GM12872 (cell line): ENCODE measurements at regions not wholly inside any gene's neighbourhood (a gene's known extent, or its start where the extent isn't known, plus 50 kb on each side); places are given as distances from the start of the nearest gene placed in this dataset.

ENCODE experiments used
- TF ChIP-seq, protein P1 (sequence below): IDR thresholded peaks from 3 replicates; pipeline ENCODE4 v1.5.1; 2011; ENCODE audit warnings: low read depth, mild to moderate bottlenecking, low read length, moderate library complexity; ENCODE audit not compliant: insufficient read depth

DNA sequence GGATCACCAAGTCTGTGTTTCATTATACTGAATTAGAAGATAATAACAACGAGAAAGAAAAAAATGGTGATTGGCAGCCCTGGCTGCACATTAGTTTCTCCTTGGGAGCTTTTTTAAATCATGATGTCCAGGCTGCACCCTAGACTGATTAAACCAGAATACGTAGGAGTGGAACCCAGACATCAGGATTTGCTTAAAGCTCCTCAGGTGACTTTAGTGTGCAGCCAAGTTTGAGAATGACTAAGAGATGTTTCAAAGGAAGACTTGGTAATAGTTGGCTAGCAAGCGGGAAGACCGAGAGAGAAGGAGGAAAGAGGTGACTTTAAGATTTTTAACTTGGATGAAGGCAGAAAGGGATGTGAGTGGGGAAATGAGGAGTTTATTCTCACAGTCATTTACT is 71.4 kb upstream of the SERP2 start:
- TF ChIP-seq, protein P1, sequence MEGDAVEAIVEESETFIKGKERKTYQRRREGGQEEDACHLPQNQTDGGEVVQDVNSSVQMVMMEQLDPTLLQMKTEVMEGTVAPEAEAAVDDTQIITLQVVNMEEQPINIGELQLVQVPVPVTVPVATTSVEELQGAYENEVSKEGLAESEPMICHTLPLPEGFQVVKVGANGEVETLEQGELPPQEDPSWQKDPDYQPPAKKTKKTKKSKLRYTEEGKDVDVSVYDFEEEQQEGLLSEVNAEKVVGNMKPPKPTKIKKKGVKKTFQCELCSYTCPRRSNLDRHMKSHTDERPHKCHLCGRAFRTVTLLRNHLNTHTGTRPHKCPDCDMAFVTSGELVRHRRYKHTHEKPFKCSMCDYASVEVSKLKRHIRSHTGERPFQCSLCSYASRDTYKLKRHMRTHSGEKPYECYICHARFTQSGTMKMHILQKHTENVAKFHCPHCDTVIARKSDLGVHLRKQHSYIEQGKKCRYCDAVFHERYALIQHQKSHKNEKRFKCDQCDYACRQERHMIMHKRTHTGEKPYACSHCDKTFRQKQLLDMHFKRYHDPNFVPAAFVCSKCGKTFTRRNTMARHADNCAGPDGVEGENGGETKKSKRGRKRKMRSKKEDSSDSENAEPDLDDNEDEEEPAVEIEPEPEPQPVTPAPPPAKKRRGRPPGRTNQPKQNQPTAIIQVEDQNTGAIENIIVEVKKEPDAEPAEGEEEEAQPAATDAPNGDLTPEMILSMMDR, result no peak

DNA sequence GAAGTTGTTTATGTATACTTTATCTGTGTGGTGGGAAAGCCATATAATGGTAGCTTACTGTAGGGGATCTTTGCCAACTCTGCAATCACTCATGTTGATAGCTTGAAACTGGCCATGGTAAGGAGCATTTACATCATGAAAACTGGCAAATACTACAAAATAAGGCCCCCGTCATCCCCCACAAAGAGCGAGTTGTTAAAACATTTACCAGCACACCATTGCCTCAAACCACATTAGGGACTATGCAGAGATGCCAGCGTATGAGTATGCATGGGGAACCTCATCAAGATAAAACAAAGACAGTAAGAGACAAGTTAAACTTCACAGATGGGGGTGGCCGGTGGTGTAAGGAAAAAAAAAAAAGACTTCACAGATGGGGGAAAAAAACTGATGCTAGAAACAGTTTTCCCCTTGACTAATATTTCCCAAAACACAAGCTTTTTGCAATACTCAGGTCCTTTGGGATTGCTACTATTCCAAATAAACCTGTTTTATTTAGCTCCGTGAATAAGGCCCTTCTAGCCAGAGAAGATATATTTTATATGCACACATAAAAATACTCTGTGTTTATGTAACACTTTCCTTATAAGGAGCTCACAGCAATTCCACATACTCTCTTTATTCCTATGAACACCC is 70.6 kb upstream of the SERP2 start:
- TF ChIP-seq, protein P1, result no peak

DNA sequence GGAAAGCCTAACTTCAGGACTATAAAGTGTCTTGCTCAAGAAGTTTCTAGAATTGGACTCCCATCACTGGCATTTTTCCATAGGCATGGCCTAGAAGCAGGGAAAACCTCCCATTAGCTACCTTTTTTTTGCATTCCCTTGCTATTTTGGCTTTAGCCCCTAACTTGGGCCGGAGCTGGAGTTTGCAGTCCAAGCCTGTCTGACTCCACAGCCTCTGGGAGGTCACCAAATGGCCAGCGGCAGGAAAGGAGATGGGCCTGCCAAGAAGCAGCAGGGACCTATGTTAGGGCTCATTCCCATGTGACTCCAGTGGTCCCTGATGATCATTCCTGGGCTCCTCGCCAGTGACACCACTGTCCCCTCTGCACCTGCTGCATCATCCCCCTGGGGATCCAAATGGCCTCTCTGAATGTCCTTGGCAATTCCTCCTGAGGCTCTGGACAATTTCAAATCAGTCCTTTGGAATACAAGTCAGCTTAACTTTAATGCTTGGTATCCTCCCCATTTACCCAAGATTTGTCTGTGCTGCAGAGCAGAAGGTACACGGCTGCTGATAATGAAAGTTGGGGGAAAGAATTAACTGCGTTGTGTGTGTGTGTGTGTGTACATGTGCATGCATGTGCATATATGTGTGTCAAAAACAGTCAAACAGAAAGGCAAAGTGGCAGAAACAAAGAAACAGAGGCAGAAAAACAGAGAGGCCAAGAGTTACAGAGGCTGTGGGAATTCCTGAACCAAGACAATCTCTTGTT is 69.8 kb upstream of the SERP2 start:
- TF ChIP-seq, protein P1, result no peak

DNA sequence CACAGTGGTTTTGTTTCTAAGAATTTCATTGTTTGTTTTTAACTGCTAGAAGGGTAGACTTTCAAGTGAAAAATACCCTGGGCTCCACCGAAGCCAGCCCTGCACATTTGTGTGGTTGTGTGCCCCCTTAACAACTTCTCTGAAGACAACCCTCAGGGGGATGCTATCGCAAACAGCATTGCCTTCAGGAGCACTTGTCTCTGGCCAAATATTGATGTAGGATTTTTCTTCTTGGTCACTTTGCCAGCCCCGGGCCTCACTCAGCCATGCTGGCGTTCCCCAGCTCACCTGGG is 69.2 kb upstream of the SERP2 start:
- TF ChIP-seq, protein P1, result no peak

DNA sequence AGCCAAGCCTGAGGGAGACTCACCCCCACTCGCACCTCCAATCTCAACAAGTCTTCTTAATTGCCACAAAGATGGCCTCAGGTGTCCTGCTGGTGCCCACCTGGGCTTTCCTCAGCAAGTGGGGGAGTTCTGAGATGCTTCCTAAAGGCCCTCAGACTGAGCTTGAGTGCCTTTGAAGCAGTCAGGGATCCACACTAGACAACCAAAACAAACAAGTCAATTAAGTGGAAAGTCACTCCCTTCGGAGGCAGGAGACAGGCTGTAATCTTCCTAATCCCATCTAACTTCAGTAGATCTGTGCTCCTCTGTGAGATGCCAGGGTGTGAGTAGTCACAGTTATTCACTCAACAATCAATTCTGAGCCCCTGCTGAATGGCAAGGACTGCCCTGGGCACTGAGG is 68.3 kb upstream of the SERP2 start:
- TF ChIP-seq, protein P1, result no peak

DNA sequence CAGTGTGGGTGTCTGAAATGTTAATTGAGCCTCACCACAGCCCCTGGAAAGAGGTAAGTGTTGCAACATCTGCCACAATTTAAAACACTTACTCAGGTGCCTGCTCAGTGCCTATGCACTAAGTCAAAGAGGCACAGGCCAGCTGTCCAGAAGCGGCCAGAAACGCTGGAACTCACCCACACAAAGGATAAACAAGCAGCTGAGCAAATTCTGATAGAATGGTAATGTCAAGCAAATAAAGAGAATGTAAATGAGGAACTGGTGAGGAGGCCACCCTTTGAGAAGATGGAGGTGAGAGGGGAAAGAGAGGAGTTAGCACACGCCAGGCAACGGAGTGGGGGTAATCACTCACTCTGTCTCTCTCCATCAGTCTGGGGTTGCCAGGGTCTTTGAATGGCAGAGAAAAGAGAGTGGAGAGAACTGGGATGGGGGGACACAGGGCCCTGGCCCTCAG is 67.7 kb upstream of the SERP2 start:
- TF ChIP-seq, protein P1, result no peak

DNA sequence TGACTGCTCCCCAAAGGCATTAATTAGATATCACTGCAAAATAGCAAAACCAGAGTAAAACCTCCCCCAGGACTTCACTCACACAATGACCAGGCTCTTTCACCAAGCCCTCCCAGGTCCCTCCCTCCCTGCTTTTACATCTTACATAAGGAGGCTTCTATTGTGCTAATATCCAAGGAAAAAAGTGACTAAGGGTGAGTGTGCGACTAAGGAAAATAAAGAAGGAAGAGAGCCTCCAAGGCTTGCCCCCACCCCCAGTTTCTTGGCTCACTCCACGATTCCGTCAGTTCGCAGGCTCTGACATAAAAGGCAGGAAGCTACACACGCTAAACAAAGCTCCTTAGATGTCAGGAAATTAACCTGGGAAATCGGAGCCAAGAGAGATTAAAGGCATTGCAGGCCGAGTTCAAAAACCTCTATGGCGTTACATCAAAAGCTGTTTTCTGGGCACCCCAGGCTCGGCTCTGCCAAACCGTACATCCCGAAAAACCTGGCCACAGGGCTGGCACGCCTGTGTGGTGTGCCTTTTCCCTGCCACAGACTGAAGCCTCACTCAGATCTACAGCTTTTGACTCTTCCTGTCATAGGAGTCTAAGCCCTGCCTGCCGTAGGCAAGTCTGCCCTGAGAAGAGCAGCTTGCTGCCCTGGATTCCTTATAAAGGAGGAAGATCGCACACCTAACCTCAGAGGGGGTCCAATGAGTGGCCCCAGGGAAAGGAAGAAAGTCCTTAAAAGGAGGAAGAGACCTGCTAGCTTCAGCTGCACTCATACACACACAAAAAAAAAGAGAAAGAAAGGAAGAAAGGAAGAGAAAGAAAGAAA is 67.0 kb upstream of the SERP2 start:
- TF ChIP-seq, protein P1, result no peak
